ENCODE measurements at regions not wholly inside any gene's neighbourhood (a gene's known extent, or its start where the extent isn't known, plus 50 kb on each side); places are given as distances from the start of the nearest gene placed in this dataset.

DNA sequence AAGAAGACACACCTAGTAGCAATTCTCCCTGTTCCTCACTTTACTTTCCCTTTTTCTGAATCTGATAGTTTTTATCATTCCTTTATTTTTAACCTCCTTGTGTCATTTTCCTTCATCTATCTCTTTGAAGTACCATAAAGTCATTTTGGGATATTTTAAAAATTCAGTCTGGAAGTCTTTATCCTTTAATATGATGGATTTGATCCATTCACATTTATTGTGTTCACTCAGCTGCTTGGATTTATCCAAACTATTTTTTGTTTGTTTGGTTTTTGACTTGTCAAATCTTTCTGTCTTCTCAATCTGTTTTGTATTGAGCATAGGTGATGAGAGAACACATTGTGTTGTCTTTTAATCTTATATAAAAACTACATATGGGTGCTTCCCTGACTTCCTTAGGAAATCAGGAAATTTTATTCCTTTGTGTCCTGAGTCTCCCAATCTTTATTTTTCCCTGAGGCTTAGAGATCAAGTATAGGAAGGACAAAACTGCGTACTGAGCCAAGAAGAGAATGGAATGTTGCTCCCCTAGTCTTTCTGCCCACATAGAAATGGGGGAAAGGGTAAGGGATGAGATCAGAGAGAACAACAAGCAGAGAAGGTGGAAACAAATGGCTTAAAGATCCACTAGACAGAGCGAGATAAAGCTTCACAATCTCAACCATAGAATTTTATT is 132.7 kb upstream of the HABP2 start:
- intact Hi-C loops (cut with micrococcal nuclease), result no loop called here
- peaks cover 34% of the 10 kb centered on the region for H3K27me3 Mint-ChIP-seq
- no peaks in the 10 kb centered on the region for H3K36me3 Mint-ChIP-seq (ENCODE audit: low read depth)
- peaks cover 18% of the 10 kb centered on the region for H3K9me3 Mint-ChIP-seq
- H3K27ac Mint-ChIP-seq, result no peak overlapping the region
- no peak overlapping the region for H3K4me3 Mint-ChIP-seq
- no peaks in the 10 kb centered on the region for H3K4me1 Mint-ChIP-seq (ENCODE audit: low read depth)

- no peak overlapping the region for H3K27ac Mint-ChIP-seq
- H3K4me3 Mint-ChIP-seq, result no peak overlapping the region
- H3K9me3 Mint-ChIP-seq, result peaks cover 18% of the 10 kb centered on the region
- no peaks in the 10 kb centered on the region for H3K36me3 Mint-ChIP-seq (ENCODE audit: low read depth)
- no peaks in the 10 kb centered on the region for H3K4me1 Mint-ChIP-seq (ENCODE audit: low read depth)
- intact Hi-C loops (cut with micrococcal nuclease), result no loop called here
- H3K27me3 Mint-ChIP-seq, result peaks cover 31% of the 10 kb centered on the region
Observed at GRCh38 chr10:113420733-113421675, 131.8 kb upstream of the HABP2 start.

GRCh38 chr10:113422371-113422770 is 130.5 kb upstream of the HABP2 start:
- H3K36me3 Mint-ChIP-seq (ENCODE audit: low read depth), result no peaks in the 10 kb centered on the region
- H3K9me3 Mint-ChIP-seq, result peaks cover 18% of the 10 kb centered on the region
- peaks cover 11% of the 10 kb centered on the region for H3K4me1 Mint-ChIP-seq (ENCODE audit: low read depth)
- intact Hi-C loops (cut with micrococcal nuclease), result no loop called here
- H3K4me3 Mint-ChIP-seq, result no peak overlapping the region
- H3K27ac Mint-ChIP-seq, result no peak overlapping the region
- H3K27me3 Mint-ChIP-seq, result peaks cover 33% of the 10 kb centered on the region

DNA sequence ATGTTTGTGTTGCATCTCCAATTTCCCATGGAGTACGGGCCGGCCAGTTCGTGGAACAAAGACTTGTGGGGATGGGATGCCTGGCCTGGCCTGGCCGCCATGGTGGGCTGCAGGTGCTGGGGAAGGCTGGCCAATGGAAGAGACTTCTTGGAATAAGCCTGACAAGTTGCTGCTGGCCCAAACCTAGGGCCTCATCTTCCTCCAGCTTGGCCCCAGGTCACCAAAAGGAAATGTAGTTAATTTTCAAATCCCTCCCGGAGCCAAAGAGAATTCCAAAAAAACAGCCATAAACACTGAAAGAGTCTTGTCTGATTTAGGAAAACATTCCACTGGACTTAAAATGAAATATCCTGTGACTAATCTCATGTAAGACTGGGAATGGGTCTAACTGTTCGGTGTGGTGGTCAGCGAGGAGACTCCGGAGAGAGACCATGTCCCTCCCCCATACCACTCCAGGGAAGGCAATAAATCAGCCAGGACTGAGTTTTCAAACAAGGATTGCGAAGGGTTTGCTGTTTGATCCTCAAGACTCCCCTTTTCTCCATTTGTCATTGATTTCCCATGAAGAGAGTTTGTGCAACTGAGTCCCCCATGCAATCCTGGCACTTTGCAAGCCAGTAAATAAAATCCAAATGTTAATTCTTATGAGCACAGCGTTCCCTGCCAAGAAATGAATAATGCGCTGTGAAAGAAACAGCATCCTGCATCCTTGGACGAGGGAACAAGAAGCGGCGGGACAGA is 128.7 kb upstream of the HABP2 start:
- H3K4me1 Mint-ChIP-seq (ENCODE audit: low read depth), result peaks cover 13% of the 10 kb centered on the region
- no peak overlapping the region for H3K4me3 Mint-ChIP-seq
- no peak overlapping the region for H3K27ac Mint-ChIP-seq
- H3K36me3 Mint-ChIP-seq (ENCODE audit: low read depth), result no peaks in the 10 kb centered on the region
- peaks cover 28% of the 10 kb centered on the region for H3K27me3 Mint-ChIP-seq
- intact Hi-C loops (cut with micrococcal nuclease), result no loop called here
- H3K9me3 Mint-ChIP-seq, result peaks cover 17% of the 10 kb centered on the region

- H3K27me3 Mint-ChIP-seq, result peaks cover 28% of the 10 kb centered on the region
- intact Hi-C loops (cut with micrococcal nuclease), result no loop called here
- peaks cover 9% of the 10 kb centered on the region for H3K9me3 Mint-ChIP-seq
- no peaks in the 10 kb centered on the region for H3K36me3 Mint-ChIP-seq (ENCODE audit: low read depth)
- no peak overlapping the region for H3K4me3 Mint-ChIP-seq
- H3K27ac Mint-ChIP-seq, result no peak overlapping the region
- H3K4me1 Mint-ChIP-seq (ENCODE audit: low read depth), result peaks cover 13% of the 10 kb centered on the region
Observed at GRCh38 chr10:113425008-113425407, 127.8 kb upstream of the HABP2 start.

- intact Hi-C loops (cut with micrococcal nuclease), result no loop called here
- H3K4me3 Mint-ChIP-seq, result no peak overlapping the region
- H3K4me1 Mint-ChIP-seq (ENCODE audit: low read depth), result peaks cover 13% of the 10 kb centered on the region
- H3K36me3 Mint-ChIP-seq (ENCODE audit: low read depth), result no peaks in the 10 kb centered on the region
- H3K9me3 Mint-ChIP-seq, result peaks cover 3% of the 10 kb centered on the region
- peaks cover 27% of the 10 kb centered on the region for H3K27me3 Mint-ChIP-seq
- H3K27ac Mint-ChIP-seq, result no peak overlapping the region
Observed at GRCh38 chr10:113425541-113425951, 127.3 kb upstream of the HABP2 start.

DNA sequence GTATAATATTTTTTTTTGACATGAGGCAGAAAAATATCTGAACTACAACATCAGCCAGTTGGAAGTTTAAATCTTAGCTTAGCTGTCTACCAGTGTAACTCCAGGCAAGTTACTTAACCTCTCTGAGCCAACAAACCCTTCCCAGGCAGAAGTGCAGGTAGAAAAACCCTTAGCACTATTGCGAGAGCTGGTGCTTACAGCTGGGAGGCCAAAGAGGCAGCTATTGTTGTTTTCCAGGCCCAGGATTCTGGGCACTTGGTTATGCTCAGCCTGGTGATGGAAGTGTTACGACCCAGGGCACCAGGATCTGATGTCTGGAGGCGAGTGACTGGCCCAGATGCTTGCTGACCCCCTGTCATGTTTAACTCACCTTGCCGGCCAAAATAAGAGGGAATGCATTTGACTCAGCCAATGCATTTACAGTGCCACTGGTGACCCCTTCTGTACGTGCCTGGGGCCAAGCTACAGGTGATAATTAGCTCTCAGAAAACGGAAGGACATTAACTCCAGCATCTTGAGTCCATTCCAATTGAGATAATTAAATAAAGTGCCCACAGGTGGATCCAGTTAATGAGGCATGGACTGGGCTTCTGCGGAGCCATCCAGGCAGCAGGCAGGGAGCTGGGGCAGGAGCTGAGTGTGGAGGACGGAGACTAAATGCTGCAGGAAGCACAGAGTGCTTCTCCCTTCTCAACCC is 126.5 kb upstream of the HABP2 start:
- Mint-ChIP-seq H3K4me3 (no peak overlapping the region), H3K4me1 (ENCODE audit: low read depth) (peaks cover 13% of the 10 kb centered on the region), H3K27ac (no peak overlapping the region), H3K27me3 (peaks cover 30% of the 10 kb centered on the region), H3K36me3 (ENCODE audit: low read depth) (no peaks in the 10 kb centered on the region), H3K9me3 (no peaks in the 10 kb centered on the region)
- intact Hi-C loops (cut with micrococcal nuclease), result no loop called here

- Mint-ChIP-seq H3K4me1 (ENCODE audit: low read depth) (peaks cover 13% of the 10 kb centered on the region), H3K27me3 (peaks cover 26% of the 10 kb centered on the region), H3K9me3 (no peaks in the 10 kb centered on the region), H3K36me3 (ENCODE audit: low read depth) (no peaks in the 10 kb centered on the region), H3K4me3 (no peak overlapping the region), H3K27ac (no peak overlapping the region)
- intact Hi-C loops (cut with micrococcal nuclease), result no loop called here
Observed at GRCh38 chr10:113427236-113427735, 125.6 kb upstream of the HABP2 start.

GRCh38 chr10:113427811-113428558 is 124.9 kb upstream of the HABP2 start:
- Mint-ChIP-seq H3K27ac (no peak overlapping the region), H3K36me3 (ENCODE audit: low read depth) (no peaks in the 10 kb centered on the region), H3K9me3 (no peaks in the 10 kb centered on the region), H3K4me3 (no peak overlapping the region), H3K27me3 (peaks cover 25% of the 10 kb centered on the region), H3K4me1 (ENCODE audit: low read depth) (peaks cover 13% of the 10 kb centered on the region)
- intact Hi-C loops (cut with micrococcal nuclease), result no loop called here

DNA sequence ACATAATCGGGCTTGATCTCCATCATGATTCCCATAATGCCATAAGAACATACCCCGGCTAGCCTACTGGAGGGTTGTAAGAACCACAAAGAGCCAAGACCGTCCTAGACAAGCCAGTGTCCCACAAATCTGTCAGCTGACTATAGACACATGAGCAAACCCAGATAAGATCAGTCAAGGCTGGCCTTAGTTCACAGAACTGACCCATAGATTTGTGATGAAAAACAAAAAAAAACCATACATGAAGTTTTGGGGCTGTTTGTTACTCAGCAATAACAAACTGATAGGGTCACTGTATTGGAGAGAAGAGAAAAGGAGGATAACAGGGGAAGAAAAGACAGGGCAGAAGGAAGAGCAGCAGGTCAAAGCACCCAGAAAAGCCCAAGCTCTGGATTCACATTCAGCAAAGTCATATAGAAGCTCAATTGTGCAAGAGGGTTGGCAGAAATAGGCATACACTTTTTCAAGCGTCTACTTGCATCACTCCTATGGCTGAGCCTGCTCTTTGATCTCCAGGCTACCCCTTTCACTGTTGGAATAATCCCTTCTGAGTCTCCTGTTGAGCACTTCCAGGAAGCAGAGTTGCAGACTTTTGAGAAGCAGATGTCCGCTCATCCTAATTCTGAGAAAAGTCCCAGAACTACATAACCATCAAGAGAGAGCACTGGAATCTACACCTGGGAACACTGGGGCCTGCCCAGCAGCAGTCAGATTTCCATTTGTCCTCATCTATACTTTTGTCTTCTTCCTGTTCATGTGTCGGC is 122.0 kb upstream of the HABP2 start:
- Mint-ChIP-seq H3K27ac (no peak overlapping the region), H3K9me3 (no peaks in the 10 kb centered on the region), H3K4me1 (ENCODE audit: low read depth) (peaks cover 13% of the 10 kb centered on the region), H3K4me3 (no peak overlapping the region), H3K27me3 (peaks cover 23% of the 10 kb centered on the region), H3K36me3 (ENCODE audit: low read depth) (no peaks in the 10 kb centered on the region)
- intact Hi-C loops (cut with micrococcal nuclease), result no loop called here

- Mint-ChIP-seq H3K4me1 (ENCODE audit: low read depth) (peaks cover 9% of the 10 kb centered on the region), H3K9me3 (no peaks in the 10 kb centered on the region), H3K27ac (no peak overlapping the region), H3K27me3 (peaks cover 27% of the 10 kb centered on the region), H3K4me3 (no peak overlapping the region), H3K36me3 (ENCODE audit: low read depth) (no peaks in the 10 kb centered on the region)
- intact Hi-C loops (cut with micrococcal nuclease), result no loop called here
Observed at GRCh38 chr10:113431398-113432160, 121.3 kb upstream of the HABP2 start.

GRCh38 chr10:113433711-113434110 is 119.1 kb upstream of the HABP2 start:
- Mint-ChIP-seq H3K27me3 (peaks cover 30% of the 10 kb centered on the region), H3K36me3 (ENCODE audit: low read depth) (no peaks in the 10 kb centered on the region), H3K4me1 (ENCODE audit: low read depth) (no peaks in the 10 kb centered on the region), H3K9me3 (no peaks in the 10 kb centered on the region), H3K4me3 (no peak overlapping the region), H3K27ac (no peak overlapping the region)
- intact Hi-C loops (cut with micrococcal nuclease), result no loop called here

All from dendritic cell treated with granulocyte-macrophage colony-stimulating factor and Interleukin-4, amounts not matched to agents 40 ng/mL and 50 ng/mL, for 4 days (primary cell).